HG03103 (cell line): ENCODE measurements at regions not wholly inside any gene's neighbourhood (a gene's known extent, or its start where the extent isn't known, plus 50 kb on each side); places are given as distances from the start of the nearest gene placed in this dataset.
"Not testable (repeated sequence)": the region's sequence is repeated elsewhere in the genome, so short reads cannot be mapped to it uniquely, and the experiment has no call there.

Experiments used
- ATAC-seq: cut with Tn5 transposase; IDR thresholded peaks from one replicate; pipeline ENCODE4 v1.9.1; 2021; ENCODE audit warnings: low read depth; ENCODE audit not compliant: unreplicated experiment

GRCh38 chr1:38677756-38678155 lies 181.8 kb downstream of the RRAGC start:
- ATAC-seq, result no peak

GRCh38 chr1:38677311-38677710 lies 182.3 kb downstream of the RRAGC start:
- no peak for ATAC-seq

- ATAC-seq, result no peak
Measured at GRCh38 chr1:38672692-38673091, 186.9 kb downstream of the RRAGC start.

GRCh38 chr1:38671221-38671620 lies 188.4 kb downstream of the RRAGC start:
- no peak for ATAC-seq

- no peak for ATAC-seq
Measured at GRCh38 chr1:38670544-38671122, 188.9 kb downstream of the RRAGC start.

GRCh38 chr1:38667626-38668025 lies 191.9 kb downstream of the RRAGC start:
- no peak for ATAC-seq

- no peak for ATAC-seq
Measured at GRCh38 chr1:38662126-38662525, 197.4 kb downstream of the RRAGC start.

- ATAC-seq, result no peak
Measured at GRCh38 chr1:38658883-38659282, 200.7 kb downstream of the RRAGC start.

GRCh38 chr1:38657873-38658272 lies 201.7 kb downstream of the RRAGC start:
- no peak for ATAC-seq

GRCh38 chr1:38657207-38657840 lies 202.2 kb downstream of the RRAGC start:
- no peak for ATAC-seq

- ATAC-seq, result no peak
Measured at GRCh38 chr1:38656726-38657125, 202.8 kb downstream of the RRAGC start.

- ATAC-seq, result no peak
Measured at GRCh38 chr1:38652217-38652616, 207.4 kb downstream of the RRAGC start.

- no peak for ATAC-seq
Measured at GRCh38 chr1:38651669-38652068, 207.9 kb downstream of the RRAGC start.

GRCh38 chr1:38648417-38648816 lies 211.2 kb downstream of the RRAGC start:
- no peak for ATAC-seq

- ATAC-seq, result not testable (repeated sequence)
Measured at GRCh38 chr1:38647341-38647740, 212.2 kb downstream of the RRAGC start.

- ATAC-seq, result no peak
Measured at GRCh38 chr1:38644092-38644491, 215.5 kb downstream of the RRAGC start.

GRCh38 chr1:38641661-38642060 lies 217.9 kb downstream of the RRAGC start:
- no peak for ATAC-seq

GRCh38 chr1:38640371-38640770 lies 219.2 kb downstream of the RRAGC start:
- ATAC-seq, result no peak

- ATAC-seq, result no peak
Measured at GRCh38 chr1:38628241-38628640, 231.3 kb downstream of the RRAGC start.

- no peak for ATAC-seq
Measured at GRCh38 chr1:38625939-38626338, 233.6 kb downstream of the RRAGC start.

GRCh38 chr1:38624336-38625039 lies 235.1 kb downstream of the RRAGC start:
- ATAC-seq, result no peak

GRCh38 chr1:38623529-38623928 lies 236.0 kb downstream of the RRAGC start:
- no peak for ATAC-seq
